ENCODE measurements at regions not wholly inside any gene's neighbourhood (a gene's known extent, or its start where the extent isn't known, plus 50 kb on each side); places are given as distances from the start of the nearest gene placed in this dataset.

GRCh38 chr5:21263361-21263760, 1275.4 kb upstream of the CDH18 start:
- ChIA-PET RAD21 (ENCODE audit: unreplicated experiment) (no interaction called here), CTCF (no interaction called here), SMC1A (ENCODE audit: uncharacterized antibody, unreplicated experiment) (no interaction called here), POLR2A (no interaction called here)
- 0% methylated on average over 2 of the region's 2 CpGs for WGBS (ENCODE audit: insufficient coverage, insufficient replicate concordance, low lambda C conversion rate, missing lambda C conversion rate)
- Histone ChIP-seq H3K9ac (ENCODE audit: control insufficient read depth, insufficient read depth, low read length) (no peak overlapping the region), H3K27ac (ENCODE audit: control insufficient read depth, insufficient read depth) (no peak overlapping the region), H3K79me2 (ENCODE audit: control insufficient read depth, insufficient read depth, low read length) (no peaks in the 10 kb centered on the region), H2AFZ (ENCODE audit: control insufficient read depth, low read depth, low read length) (no peak overlapping the region), H3K4me3 (no peak overlapping the region), H3K4me1 (ENCODE audit: control insufficient read depth, insufficient read depth, low read length) (no peaks in the 10 kb centered on the region), H3K36me3 (ENCODE audit: control insufficient read depth in 2 of 2, insufficient read depth in 2 of 2, low read length in 1 of 2) (no peaks in the 10 kb centered on the region), H3K4me2 (ENCODE audit: control insufficient read depth, insufficient read depth) (no peak overlapping the region), H3K9me3 (replicated peaks; ENCODE audit: control insufficient read depth, insufficient read depth, low read length) (no peaks in the 10 kb centered on the region), H4K20me1 (ENCODE audit: control insufficient read depth, insufficient read depth) (no peaks in the 10 kb centered on the region), H3K27me3 (replicated peaks in 1 of 2; ENCODE audit: control insufficient read depth in 2 of 2, insufficient read depth in 2 of 2, low read length in 1 of 2) (no peaks in the 10 kb centered on the region)
- DNase-seq (ENCODE audit: low read depth, low spot score) (no peak), FAIRE-seq (no peak), ATAC-seq (no peak)
- intact Hi-C loops (cut with micrococcal nuclease; ENCODE audit: unreplicated experiment) (no loop called here), in situ Hi-C loops (cut with MboI) (no loop called here)
- no TSS peak for BruUV-seq (replicated peaks)
- TF ChIP-seq ESRRA (IDR thresholded peaks at IDR 0.05; ENCODE audit: low read length): no peak
- no peak for TF ChIP-seq ZNF592 (IDR thresholded peaks at IDR 0.05)
- TF ChIP-seq ZNF622 (IDR thresholded peaks at IDR 0.05): no peak
- no peak for TF ChIP-seq BRCA1 (IDR thresholded peaks at IDR 0.05; ENCODE audit: low read depth, low read length)
- no peak for TF ChIP-seq FOXM1 (IDR thresholded peaks at IDR 0.05; ENCODE audit: low read depth, low read length)

All from GM12878 (cell line).